ENCODE measurements at regions not wholly inside any gene's neighbourhood (a gene's known extent, or its start where the extent isn't known, plus 50 kb on each side); places are given as distances from the start of the nearest gene placed in this dataset.

DNA sequence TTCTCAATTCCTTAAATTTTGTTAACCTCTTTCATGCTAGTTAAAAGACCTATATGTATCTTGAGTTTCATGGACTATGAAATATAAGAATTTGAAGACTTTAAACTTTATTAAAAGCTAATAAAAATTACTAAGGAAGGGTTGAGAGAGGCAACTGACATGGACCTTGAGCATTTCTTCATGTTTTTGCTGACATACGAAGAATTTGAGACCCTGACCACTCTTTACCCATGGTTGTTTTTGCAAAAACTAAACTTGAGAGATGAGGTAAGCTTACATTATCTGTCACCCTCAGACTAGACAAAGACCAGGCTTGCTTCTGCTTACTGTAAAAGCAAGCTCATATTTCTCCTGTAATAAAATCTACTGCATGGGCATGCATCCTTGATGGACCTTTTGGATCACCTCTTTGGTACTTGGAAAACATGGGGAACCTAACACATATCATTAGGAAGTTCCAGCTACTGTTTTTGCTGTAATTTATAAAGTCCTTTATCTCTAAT is 338.2 kb upstream of the PABPC4L start:
- no peak for TF ChIP-seq EZH2 (IDR thresholded peaks at IDR 0.05; ENCODE audit: insufficient read depth, low read length)
- TF ChIP-seq CTCF (IDR thresholded peaks at IDR 0.05; ENCODE audit: insufficient read depth, low read depth, low read length), result no peak

Data from astrocyte (in vitro differentiated cells and primary cell).